NCI-H146 treated with DMSO at 0.1 percent for 48 hours (cell line): ENCODE measurements at regions not wholly inside any gene's neighbourhood (a gene's known extent, or its start where the extent isn't known, plus 50 kb on each side); places are given as distances from the start of the nearest gene placed in this dataset.

Experiments used
- DNase-seq: peaks from one replicate; lab custom pipeline; 2025; ENCODE audit not compliant: unreplicated experiment; lab: John Stamatoyannopoulos, UW

DNA sequence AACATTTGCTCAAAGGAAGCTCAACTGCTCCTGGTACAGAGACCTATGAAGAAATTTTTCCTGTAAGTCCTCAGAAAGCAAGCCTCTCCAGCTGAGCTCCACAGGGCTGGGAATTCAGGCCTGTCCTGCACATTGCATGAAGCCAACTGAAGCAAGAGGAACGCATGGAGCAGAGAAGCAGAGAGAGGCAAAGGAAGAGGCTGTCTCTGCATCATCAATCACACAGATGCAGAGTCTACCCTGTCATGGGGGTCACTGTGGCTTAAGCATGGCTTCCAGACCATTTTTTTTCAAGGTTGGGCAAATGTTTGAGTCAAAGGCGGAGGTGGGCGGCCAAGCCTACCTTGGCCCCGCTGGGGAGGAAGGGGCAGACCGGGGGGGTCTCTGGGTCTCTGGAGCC lies 110.3 kb upstream of the MSX1 start:
- DNase-seq, result no peak

GRCh38 chr4:4746444-4746843 lies 113.0 kb upstream of the MSX1 start:
- DNase-seq, result no peak

- DNase-seq, result no peak
Measured at GRCh38 chr4:4740071-4740470, 119.4 kb upstream of the MSX1 start.

GRCh38 chr4:4735870-4736269 lies 123.6 kb upstream of the MSX1 start:
- no peak for DNase-seq

DNA sequence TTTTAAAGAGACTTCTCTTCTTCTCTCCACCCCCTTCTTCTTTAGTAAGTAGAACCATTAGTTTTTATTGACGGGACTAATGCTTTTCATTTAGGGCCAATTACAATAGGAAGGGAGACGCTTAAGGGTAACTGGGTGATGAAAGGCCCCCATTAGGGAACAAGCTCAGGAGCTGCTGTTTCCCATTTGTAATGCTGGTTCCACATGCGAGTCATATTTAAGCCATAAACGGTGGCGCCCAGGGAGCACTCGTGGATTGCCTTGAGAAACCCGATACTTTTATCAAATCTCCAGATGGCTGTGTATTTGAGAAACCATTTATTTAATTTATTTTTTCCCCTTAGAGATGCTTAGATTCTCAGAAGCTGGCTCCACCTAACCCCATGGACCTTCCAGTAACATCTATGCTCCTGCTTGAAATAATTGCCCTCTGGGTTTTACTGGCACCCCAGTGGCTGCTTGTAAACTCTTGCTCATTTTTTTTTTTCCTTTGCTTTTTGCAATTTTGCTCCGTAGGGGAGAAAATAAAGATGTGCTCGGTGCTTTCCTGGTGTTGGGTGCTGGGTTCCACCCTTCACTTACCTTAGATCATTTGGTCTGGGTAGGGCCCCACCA lies 124.2 kb upstream of the MSX1 start:
- no peak for DNase-seq

DNA sequence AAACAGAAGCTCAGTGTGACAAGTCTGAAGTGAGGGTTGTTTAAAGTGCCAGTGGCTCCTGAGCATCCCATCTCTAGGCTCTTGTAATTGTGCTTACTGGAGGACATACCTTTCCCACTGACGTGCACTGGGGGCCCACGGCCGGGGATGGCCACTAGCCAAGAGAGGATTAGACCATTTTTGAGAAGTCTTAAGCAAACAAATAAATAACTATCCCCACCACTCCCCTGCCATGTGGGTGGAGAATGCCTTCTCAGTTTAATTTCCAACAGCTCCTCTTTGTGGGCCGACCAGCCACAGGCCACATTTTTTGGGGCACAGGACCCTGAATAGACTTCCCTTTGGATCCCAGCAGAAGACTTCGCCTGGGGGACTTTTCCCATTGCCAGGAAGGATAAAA lies 125.0 kb upstream of the MSX1 start:
- DNase-seq, result no peak

DNA sequence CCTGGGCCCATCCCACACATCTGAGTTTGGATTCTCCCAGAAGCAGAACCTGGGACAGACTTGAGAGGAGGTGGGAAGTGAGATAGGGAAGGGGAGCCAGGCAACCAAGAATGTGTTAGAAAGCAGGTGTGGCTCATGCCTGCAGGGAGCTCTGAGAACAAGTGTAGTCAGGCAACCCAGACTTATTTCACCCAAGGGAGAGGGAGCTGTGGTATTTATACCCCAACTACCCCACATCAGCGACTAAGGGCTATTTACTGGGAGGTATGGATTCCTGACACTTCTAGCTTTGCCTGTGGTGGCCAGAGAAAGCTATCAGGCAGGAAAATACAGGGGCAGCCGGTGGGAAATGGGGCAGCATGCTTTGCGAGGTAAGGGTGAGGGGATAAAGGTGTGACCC lies 125.8 kb upstream of the MSX1 start:
- DNase-seq, result no peak

DNA sequence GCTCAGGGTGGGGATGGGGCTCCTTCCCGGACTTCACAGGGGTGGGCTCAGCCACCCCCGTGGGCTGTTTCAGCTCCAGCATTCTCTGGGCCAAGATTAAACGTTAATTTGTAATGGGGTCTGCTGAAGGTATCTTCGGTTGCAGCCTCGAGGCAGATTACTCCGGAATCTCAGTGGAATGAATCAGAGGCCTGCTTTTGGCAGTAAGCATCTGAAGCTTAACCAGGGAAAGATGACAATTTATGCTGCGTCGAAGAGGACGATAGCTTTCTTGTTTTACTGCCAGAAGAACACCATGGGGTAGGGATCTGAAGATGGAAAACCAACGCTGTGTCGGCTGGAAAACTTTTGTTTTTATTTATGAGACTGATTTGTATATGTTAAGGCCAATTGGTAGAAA lies 129.2 kb upstream of the MSX1 start:
- DNase-seq, result no peak

GRCh38 chr4:4729206-4729605 lies 130.3 kb upstream of the MSX1 start:
- DNase-seq, result no peak

DNA sequence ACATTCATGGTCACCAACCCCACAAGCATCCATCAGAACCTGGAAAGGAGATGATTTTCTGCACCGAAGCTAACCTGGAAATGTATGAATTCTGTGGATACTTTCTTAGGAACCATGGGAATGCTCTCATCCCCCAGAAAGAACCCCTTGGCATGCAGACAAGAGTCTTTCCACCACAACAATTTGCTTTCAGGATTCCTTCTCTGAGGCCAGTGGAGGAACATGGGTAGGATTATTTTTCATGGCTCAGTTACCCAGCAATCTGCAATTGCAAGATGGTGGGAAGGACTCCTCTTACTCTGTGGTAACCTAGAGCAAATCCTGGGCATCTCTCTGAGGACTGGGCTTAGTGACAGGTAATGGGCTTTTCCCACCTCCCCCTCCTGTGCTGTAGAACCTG lies 131.9 kb upstream of the MSX1 start:
- no peak for DNase-seq

- no peak for DNase-seq
Measured at GRCh38 chr4:4726051-4726450, 133.4 kb upstream of the MSX1 start.

- DNase-seq, result no peak
Measured at GRCh38 chr4:4724321-4724720, 135.1 kb upstream of the MSX1 start.

GRCh38 chr4:4721636-4722035 lies 137.8 kb upstream of the MSX1 start:
- no peak for DNase-seq

DNA sequence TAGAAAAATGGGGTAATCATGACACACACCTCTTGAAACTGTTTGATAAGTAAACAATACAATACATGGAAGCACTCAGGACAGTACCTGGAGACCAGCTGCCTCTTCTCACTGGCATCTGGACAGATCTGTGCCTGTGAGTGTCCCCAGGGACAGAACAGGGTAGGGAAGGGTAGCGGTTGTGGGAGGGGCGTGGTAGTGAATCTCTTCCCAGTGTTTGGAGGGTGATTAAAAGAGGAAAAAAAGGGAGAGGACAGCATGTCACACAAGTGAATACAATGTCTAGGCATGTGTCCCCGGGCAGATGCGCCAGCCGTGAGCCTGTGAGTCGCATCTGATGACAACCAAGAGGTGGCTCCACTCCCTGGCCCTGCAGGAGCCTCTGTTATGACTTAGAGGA lies 138.8 kb upstream of the MSX1 start:
- no peak for DNase-seq

- DNase-seq, result no peak
Measured at GRCh38 chr4:4719436-4719835, 140.0 kb upstream of the MSX1 start.

GRCh38 chr4:4717692-4718091 lies 141.8 kb upstream of the MSX1 start:
- no peak for DNase-seq

DNA sequence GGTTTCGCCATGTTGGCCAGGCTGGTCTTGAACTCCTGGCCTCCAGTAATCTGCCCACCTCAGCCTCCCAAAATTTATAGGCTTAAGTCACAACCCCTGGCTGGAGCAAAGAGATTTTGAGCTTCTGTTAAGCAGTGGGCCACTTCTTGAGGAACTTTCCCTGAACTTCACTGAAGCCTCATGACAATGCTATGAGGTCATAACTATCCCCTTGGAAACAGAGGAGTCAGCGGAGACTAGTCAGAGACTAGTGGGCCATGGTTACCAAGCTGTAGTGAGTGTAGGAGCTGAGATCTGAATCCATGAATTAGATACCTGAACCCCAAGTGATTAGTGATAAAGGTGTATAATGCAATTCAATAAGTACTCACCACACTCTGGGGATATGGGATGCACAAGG lies 145.1 kb upstream of the MSX1 start:
- DNase-seq, result no peak

GRCh38 chr4:4712800-4713528 lies 146.5 kb upstream of the MSX1 start:
- DNase-seq, result no peak

GRCh38 chr4:4711902-4712301 lies 147.6 kb upstream of the MSX1 start:
- DNase-seq, result no peak

DNA sequence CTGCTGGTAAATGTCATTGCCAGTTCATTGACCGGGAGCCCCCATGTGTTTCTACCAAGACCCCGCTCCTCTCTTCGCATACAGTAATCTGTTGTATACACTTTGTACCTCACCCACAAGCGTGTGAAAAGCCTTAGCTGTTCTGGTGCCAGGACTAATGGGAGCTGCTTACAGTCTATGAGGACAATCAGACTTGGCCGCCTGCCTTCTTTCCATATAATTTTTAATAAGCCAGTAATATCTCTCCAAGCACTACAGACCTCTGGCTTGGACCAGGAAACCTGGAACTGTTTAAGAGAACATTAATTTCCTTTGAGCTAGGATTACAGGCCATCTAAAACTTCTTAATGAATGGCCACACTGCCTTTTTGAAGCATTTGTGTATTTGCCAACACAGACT lies 149.7 kb upstream of the MSX1 start:
- no peak for DNase-seq

- no peak for DNase-seq
Measured at GRCh38 chr4:4704267-4704666, 155.2 kb upstream of the MSX1 start.

GRCh38 chr4:4697584-4697983 lies 155.7 kb upstream of the STX18 start:
- DNase-seq, result no peak

DNA sequence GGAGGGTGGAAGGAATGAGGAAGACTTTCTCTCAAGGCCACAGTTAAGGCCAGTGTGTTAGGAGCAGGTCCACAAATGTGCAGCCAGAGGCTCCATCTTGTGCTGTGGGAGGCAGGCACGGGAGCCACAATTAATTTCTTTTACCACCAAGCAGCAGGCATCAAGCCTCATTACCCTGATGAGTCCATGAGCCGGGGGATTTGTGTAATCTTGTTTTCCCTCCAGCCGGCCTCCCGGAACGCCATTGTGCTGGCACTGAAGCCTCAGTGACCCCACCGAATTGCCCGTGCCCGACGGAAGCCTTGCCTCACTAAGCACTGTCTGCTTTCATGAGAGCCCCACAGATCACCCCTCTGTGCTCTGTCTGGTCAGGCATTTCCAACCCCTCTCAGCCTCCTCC lies 154.7 kb upstream of the STX18 start:
- DNase-seq, result no peak
